Tibial nerve (tissue), 4 donors: ENCODE measurements at regions not wholly inside any gene's neighbourhood (a gene's known extent, or its start where the extent isn't known, plus 50 kb on each side); places are given as distances from the start of the nearest gene placed in this dataset.

Source experiments
- CTCF ChIP-seq, 5 experiments: fragments of 200-600 bp in 3 of 5; fragments of 450-650 bp in 2 of 5; sonication (generic) in 3 of 5; IDR thresholded peaks; one replicate each; pipeline ENCODE4 v1.5.1; 2016 to 2019; ENCODE audit warnings: antibody characterized with exemption in 5 of 5, mild to moderate bottlenecking in 3 of 5, moderate library complexity in 2 of 5
- EP300 ChIP-seq, 2 donors: sonication (generic); formaldehyde crosslinking; IDR thresholded peaks; one replicate each; pipeline ENCODE4 v1.6.1; 2017; ENCODE audit warnings: antibody characterized with exemption in 2 of 2, mild to moderate bottlenecking in 1 of 2
- POLR2A ChIP-seq, 2 donors: fragments of 450-650 bp; IDR thresholded peaks; one replicate each; pipeline ENCODE4 v1.6.1; 2017; ENCODE audit warnings: antibody characterized with exemption in 2 of 2, mild to moderate bottlenecking in 2 of 2, moderate library complexity in 2 of 2

GRCh38 chr7:53609185-53609584, 573.8 kb downstream of the POM121L12 start:
- TF ChIP-seq EP300 (IDR thresholded peaks at IDR 0.05) (no peak), POLR2A (IDR thresholded peaks at IDR 0.05) (no peak), CTCF (IDR thresholded peaks at IDR 0.05) (no peak)
